HCT116 (cell line): ENCODE measurements at regions not wholly inside any gene's neighbourhood (a gene's known extent, or its start where the extent isn't known, plus 50 kb on each side); places are given as distances from the start of the nearest gene placed in this dataset.

ENCODE experiments used
- ATAC-seq: fragments of 200-7000 bp; cut with Tn5 transposase; 2 replicates; pipeline ENCODE4 v1.9.1; 2020; ENCODE audit warnings: mild to moderate bottlenecking, moderate library complexity
- BruUV-seq: library from RNA; stranded (reverse); fragments of 400-500 nt; replicated peaks from 2 replicates; lab custom pipeline; 2021; lab: Mats Ljungman, UMichigan
- CTCF ChIA-PET: fragments of 300-600 bp; sonication (Branson Sonifier 250); formaldehyde crosslinking; loops from one replicate; lab custom pipeline; 2021; ENCODE audit warnings: antibody characterized with exemption; lab: Charles Lee
- POLR2A ChIA-PET: fragments of 300-600, 350-600 bp; sonication (Branson Sonifier 250); formaldehyde crosslinking; loops from one replicate; lab custom pipeline; 2021; ENCODE audit warnings: antibody characterized with exemption; lab: Charles Lee
- RAD21 ChIA-PET, 2 experiments: fragments of 300-600 bp; sonication (Branson Sonifier 250); formaldehyde crosslinking; loops; one replicate each; lab custom pipeline; 2023; ENCODE audit warnings: low total read pairs in 2 of 2; ENCODE audit not compliant: uncharacterized antibody in 2 of 2, unreplicated experiment in 2 of 2, low non-redundant PET in 1 of 2; lab: Charles Lee
- DNase-seq: peaks from one replicate; pipeline ENCODE4 v3.0.0-alpha.2; 2010; ENCODE audit warnings: low read depth, low spot score
- H2AFZ ChIP-seq: fragments of 200-600 bp; shearing (Covaris generic), sonication (generic); 2 replicates; pipeline ENCODE4 v1.6.1; 2017; ENCODE audit warnings: low read depth, mixed run types, mixed read lengths, antibody characterized with exemption, low read length; ENCODE audit not compliant: poor library complexity, severe bottlenecking
- H3K27ac ChIP-seq: 2 replicates; pipeline ENCODE4 v1.5.1; 2012; ENCODE audit warnings: low read depth, low read length
- H3K27me3 ChIP-seq: fragments of 200-600 bp; sonication (generic); 2 replicates; pipeline ENCODE4 v1.6.1; 2016; ENCODE audit warnings: mixed run types, low read length, mixed read lengths; ENCODE audit not compliant: insufficient read depth
- H3K36me3 ChIP-seq, 2 experiments: fragments of 200-500 bp in 1 of 2; fragments of 200-600 bp in 1 of 2; sonication (Bioruptor generic) in 1 of 2; sonication (generic) in 1 of 2; 2 replicates each; pipeline versions ENCODE4 v1.5.1 to v1.6.1; 2014 to 2016; ENCODE audit warnings: low read length in 2 of 2, inconsistent platforms in 1 of 2, mixed read lengths in 1 of 2, mixed run types in 1 of 2; ENCODE audit not compliant: insufficient read depth in 2 of 2, control insufficient read depth in 1 of 2
- H3K4me1 ChIP-seq, 2 experiments: fragments of 200-600 bp in 1 of 2; sonication (generic) in 1 of 2; 2 replicates each; pipeline versions ENCODE4 v1.5.1 to v1.6.1; 2012 to 2017; ENCODE audit warnings: low read length in 2 of 2, inconsistent platforms in 1 of 2, mild to moderate bottlenecking in 1 of 2, mixed read lengths in 1 of 2, mixed run types in 1 of 2, moderate library complexity in 1 of 2; ENCODE audit not compliant: insufficient read depth in 2 of 2, control insufficient read depth in 1 of 2
- H3K4me2 ChIP-seq: fragments of 200-600 bp; sonication (generic); 2 replicates; pipeline ENCODE4 v1.6.1; 2017; ENCODE audit warnings: mixed run types, low read length, mixed read lengths
- H3K4me3 ChIP-seq, 2 experiments: fragments of 200-600 bp in 1 of 2; sonication (generic) in 1 of 2; replicated peaks in 1 of 2; 2 replicates each; pipeline ENCODE4 v1.5.1; 2011 to 2016; ENCODE audit warnings: low read length in 2 of 2, control low read depth in 1 of 2, low read depth in 1 of 2, mild to moderate bottlenecking in 1 of 2, mixed read lengths in 1 of 2, mixed run types in 1 of 2
- H3K79me2 ChIP-seq: fragments of 200-600 bp; sonication (generic); 2 replicates; pipeline ENCODE4 v1.6.1; 2017; ENCODE audit warnings: mild to moderate bottlenecking, mixed run types, low read length, moderate library complexity, mixed read lengths; ENCODE audit not compliant: insufficient read depth
- H3K9ac ChIP-seq: fragments of 200-600 bp; sonication (generic); 2 replicates; pipeline ENCODE4 v1.6.1; 2016; ENCODE audit warnings: low read length, mixed read lengths
- H3K9me2 ChIP-seq: fragments of 200-600 bp; sonication (generic), shearing (Covaris generic); 2 replicates; pipeline ENCODE4 v1.6.1; 2017; ENCODE audit warnings: mixed run types, mild to moderate bottlenecking, moderate library complexity; ENCODE audit not compliant: insufficient read depth
- H3K9me3 ChIP-seq, 2 experiments: fragments of 200-500 bp in 1 of 2; fragments of 200-600 bp in 1 of 2; sonication (Bioruptor generic) in 1 of 2; sonication (generic) in 1 of 2; 2 replicates each; pipeline ENCODE4 v1.6.1; 2014 to 2017; ENCODE audit warnings: low read length in 2 of 2, mixed read lengths in 2 of 2, inconsistent platforms in 1 of 2, low read depth in 1 of 2, mild to moderate bottlenecking in 1 of 2, mixed run types in 1 of 2, moderate library complexity in 1 of 2; ENCODE audit not compliant: control insufficient read depth in 1 of 2, insufficient read depth in 1 of 2
- H4K20me1 ChIP-seq: fragments of 200-600 bp; sonication (generic), shearing (Covaris generic); 2 replicates; pipeline ENCODE4 v1.6.1; 2017; ENCODE audit warnings: mixed run types, mild to moderate bottlenecking, moderate library complexity; ENCODE audit not compliant: insufficient read depth
- ATF3 ChIP-seq: IDR thresholded peaks from 2 replicates; pipeline ENCODE4 v1.6.1; 2012
- EZH2 ChIP-seq: fragments of 200-600 bp; sonication (generic); IDR thresholded peaks from 2 replicates; pipeline ENCODE4 v1.6.1; 2017; ENCODE audit warnings: antibody characterized with exemption, mixed run types
- FOSL1 ChIP-seq: IDR thresholded peaks from 2 replicates; pipeline ENCODE4 v1.6.1; 2012; ENCODE audit warnings: low read depth
- POLR2A ChIP-seq: IDR thresholded peaks from 2 replicates; pipeline ENCODE4 v1.7.0; 2011; ENCODE audit warnings: borderline replicate concordance; ENCODE audit not compliant: insufficient read depth, insufficient read length; ENCODE audit errors: extremely low read depth
- SP1 ChIP-seq: IDR thresholded peaks from 2 replicates; pipeline ENCODE4 v1.6.1; 2012; ENCODE audit warnings: low read depth
- ZBTB33 ChIP-seq: IDR thresholded peaks from 2 replicates; pipeline ENCODE4 v1.6.1; 2011; ENCODE audit warnings: mild to moderate bottlenecking, low read length, moderate library complexity; ENCODE audit not compliant: insufficient replicate concordance; ENCODE audit errors: extremely low read depth
- ZFX ChIP-seq: fragments of 450-650 bp; IDR thresholded peaks from 2 replicates; pipeline ENCODE4 v1.6.1; 2017
- intact Hi-C: fragments of 100-400 bp; cut with micrococcal nuclease; formaldehyde crosslinking; loops from 2 replicates; pipeline ENCODE4 v1.10.0; 2022

GRCh38 chr22:27594020-27594419 is 207.5 kb downstream of the MN1 start (continued):
- TF ChIP-seq ZBTB33 (no peak), ZFX (no peak), SP1 (no peak), EZH2 (no peak), FOSL1 (no peak)
- TF ChIP-seq, all 23 proteins: peak for 0

- BruUV-seq: no TSS peak
- no peak for ATAC-seq
- TF ChIP-seq POLR2A (no peak), ATF3 (no peak)
- TF ChIP-seq, all 23 proteins: peak for 0
- RAD21 ChIA-PET: no interaction called here
- Histone ChIP-seq H3K9ac (no peak overlapping the region), H3K4me1 (peaks cover 0 to 6% of the 10 kb centered on the region in 2 experiments; a peak in 1 of 4 replicates), H3K9me3 (no peaks in the 10 kb centered on the region), H3K27ac (no peak overlapping the region), H3K9me2 (no peaks in the 10 kb centered on the region), H3K79me2 (no peaks in the 10 kb centered on the region), H3K27me3 (no peaks in the 10 kb centered on the region), H3K4me2 (no peak overlapping the region), H4K20me1 (no peaks in the 10 kb centered on the region), H2AFZ (no peak overlapping the region), H3K4me3 (no peak overlapping the region), H3K36me3 (no peaks in the 10 kb centered on the region)
- CTCF ChIA-PET: no interaction called here
- intact Hi-C loops: no loop called here
- POLR2A ChIA-PET: no interaction called here
- no peak for DNase-seq
Measured at GRCh38 chr22:27594474-27595134, 207.0 kb downstream of the MN1 start.
